GM10266 (cell line): ENCODE measurements at regions not wholly inside any gene's neighbourhood (a gene's known extent, or its start where the extent isn't known, plus 50 kb on each side); places are given as distances from the start of the nearest gene placed in this dataset.

Source experiments
- DNase-seq: peaks from one replicate; pipeline ENCODE4 v3.0.0; 2012; ENCODE audit errors: extremely low spot score
- CTCF ChIP-seq: IDR thresholded peaks from 2 replicates; pipeline ENCODE4 v1.5.1; 2012; ENCODE audit warnings: mild to moderate bottlenecking, low read depth; ENCODE audit not compliant: control insufficient read depth, insufficient read depth; ENCODE audit errors: missing control alignments

- DNase-seq, result no peak
- no peak for TF ChIP-seq CTCF
Observed at GRCh38 chr10:6642876-6643275, 62.8 kb upstream of the PRKCQ start.

- no peak for DNase-seq
- no peak for TF ChIP-seq CTCF
Observed at GRCh38 chr10:6640433-6641040, 60.5 kb upstream of the PRKCQ start.

GRCh38 chr10:6637053-6637452 lies 57.0 kb upstream of the PRKCQ start:
- DNase-seq, result no peak
- no peak for TF ChIP-seq CTCF

- no peak for DNase-seq
- no peak for TF ChIP-seq CTCF
Observed at GRCh38 chr10:6635784-6636183, 55.7 kb upstream of the PRKCQ start.
